Stomach (tissue), 8 donors: ENCODE measurements at regions not wholly inside any gene's neighbourhood (a gene's known extent, or its start where the extent isn't known, plus 50 kb on each side); places are given as distances from the start of the nearest gene placed in this dataset.
A peak's percentile ranks its signal among the peaks of the same experiment; 100 is the strongest.

Experiments used
- DNase-seq, 2 donors: peaks; one replicate each; pipeline versions ENCODE4 v3.0.0 to v3.0.0-alpha.2; 2013 to 2019
- H3K27ac ChIP-seq, 5 donors: fragments of 200-600 bp in 4 of 5; sonication (generic) in 4 of 5; one replicate each; pipeline ENCODE4 v1.5.1; 2013 to 2019; ENCODE audit warnings: mild to moderate bottlenecking in 1 of 5, moderate library complexity in 1 of 5
- H3K27me3 ChIP-seq, 3 donors: fragments of 200-600 bp; sonication (generic); one replicate each; pipeline ENCODE4 v1.5.1; 2017 to 2019; ENCODE audit warnings: mixed run types in 1 of 3
- H3K36me3 ChIP-seq, 4 donors: fragments of 200-600 bp; sonication (generic); 1 replicate in 3 of 4; 2 replicates in 1 of 4; pipeline ENCODE4 v1.5.1; 2016 to 2019
- H3K4me1 ChIP-seq, 4 donors: fragments of 200-600 bp; sonication (generic); one replicate each; pipeline ENCODE4 v1.5.1; 2016 to 2019
- H3K4me3 ChIP-seq, 4 donors: fragments of 200-600 bp; sonication (generic) in 3 of 4; one replicate each; pipeline ENCODE4 v1.5.1; 2016 to 2019; ENCODE audit warnings: mild to moderate bottlenecking in 1 of 4
- H3K9me3 ChIP-seq, 4 donors: fragments of 200-600 bp; sonication (generic); one replicate each; pipeline ENCODE4 v1.5.1; 2016 to 2019
- CTCF ChIP-seq, 7 experiments: fragments of 450-650 bp in 4 of 7; fragments of 200-600 bp in 3 of 7; sonication (generic) in 3 of 7; IDR thresholded peaks; one replicate each; pipeline ENCODE4 v1.5.1; 2016 to 2019; ENCODE audit warnings: antibody characterized with exemption in 7 of 7, control low read depth in 2 of 7, mild to moderate bottlenecking in 1 of 7
- EP300 ChIP-seq: sonication (generic); formaldehyde crosslinking; IDR thresholded peaks from one replicate; pipeline ENCODE4 v1.6.1; 2017; ENCODE audit warnings: antibody characterized with exemption
- POLR2A ChIP-seq, 4 donors: fragments of 450-650 bp; IDR thresholded peaks; one replicate each; pipeline ENCODE4 v1.6.1; 2016; ENCODE audit warnings: antibody characterized with exemption in 4 of 4, control low read depth in 2 of 4, mild to moderate bottlenecking in 1 of 4, moderate library complexity in 1 of 4
- POLR2AphosphoS5 ChIP-seq, 3 donors: sonication (generic); formaldehyde crosslinking; IDR thresholded peaks; one replicate each; pipeline ENCODE4 v1.6.1; 2016; ENCODE audit warnings: antibody characterized with exemption in 3 of 3
- WGBS, 5 donors: extraction: QIAGEN DNeasy Blood & Tissue Kit in 3 of 5; methylation state at CpG; one replicate each; pipeline versions ENCODE4 v1.1.5 to v1.1.7; 2013 to 2018; 5-methylcytosine and 5-hydroxymethylcytosine counted together
- intact Hi-C: fragments of 100-400 bp; cut with DNase I; formaldehyde crosslinking; loops from one replicate; pipeline ENCODE4 v1.15.1; 2023; ENCODE audit warnings: low total_unique reads
- donor health status: healthy with polysubstance abuse.
- donor health status: Bipolar disorder and iron deficiency.
- donor health status: healthy.

GRCh38 chr12:115213118-115213517 is 529.1 kb upstream of the TBX3 start:
- TF ChIP-seq CTCF (IDR thresholded peaks at IDR 0.05) (no peak), POLR2AphosphoS5 (IDR thresholded peaks at IDR 0.05) (no peak), EP300 (no peak), POLR2A (IDR thresholded peaks at IDR 0.05) (no peak)
- WGBS, 5 donors: 50 to 88% (median 82%) methylated on average over 1 of the region's 1 CpG
- H3K27me3 ChIP-seq: no peaks in the 10 kb centered on the region
- no peak overlapping the region for H3K4me3 ChIP-seq
- H3K9me3 ChIP-seq: peaks cover 0 to 3% (median 0%) of the 10 kb centered on the region in 4 donors
- DNase-seq: no peak
- intact Hi-C loops: no loop called here
- peak overlapping the region in 1 of 5 donors; percentile 18 for H3K27ac ChIP-seq
- H3K36me3 ChIP-seq: no peaks in the 10 kb centered on the region
- H3K4me1 ChIP-seq: peaks cover 0 to 23% (median 12%) of the 10 kb centered on the region in 4 donors

- whole genome bisulfite sequencing, 5 donors: 0% methylated on average over 1 of the region's 1 CpG
- no peak for DNase-seq
- H3K9me3 ChIP-seq: peaks cover 0 to 3% (median 0%) of the 10 kb centered on the region in 4 donors
- peaks cover 0 to 23% (median 12%) of the 10 kb centered on the region in 4 donors for H3K4me1 ChIP-seq
- TF ChIP-seq POLR2A (IDR thresholded peaks at IDR 0.05) (no peak), POLR2AphosphoS5 (IDR thresholded peaks at IDR 0.05) (no peak), EP300 (no peak), CTCF (IDR thresholded peaks at IDR 0.05) (no peak)
- intact Hi-C loops: no loop called here
- no peaks in the 10 kb centered on the region for H3K36me3 ChIP-seq
- no peak overlapping the region for H3K4me3 ChIP-seq
- H3K27me3 ChIP-seq: no peaks in the 10 kb centered on the region
- H3K27ac ChIP-seq: no peak overlapping the region
Measured at GRCh38 chr12:115212356-115212755, 528.4 kb upstream of the TBX3 start.

- H3K4me3 ChIP-seq: no peak overlapping the region
- peaks cover 0 to 3% (median 0%) of the 10 kb centered on the region in 4 donors for H3K9me3 ChIP-seq
- intact Hi-C loops: no loop called here
- H3K4me1 ChIP-seq: peaks cover 0 to 20% (median 11%) of the 10 kb centered on the region in 4 donors
- no peak for TF ChIP-seq CTCF (IDR thresholded peaks at IDR 0.05)
- TF ChIP-seq POLR2A (IDR thresholded peaks at IDR 0.05): no peak
- TF ChIP-seq POLR2AphosphoS5 (IDR thresholded peaks at IDR 0.05): no peak
- no peak overlapping the region for H3K27ac ChIP-seq
- DNase-seq: no peak
- H3K36me3 ChIP-seq: no peaks in the 10 kb centered on the region
- 36 to 62% (median 38%) methylated on average over 3 of the region's 3 CpGs for WGBS, 5 donors
- H3K27me3 ChIP-seq: no peaks in the 10 kb centered on the region
Measured at GRCh38 chr12:115210533-115211252, 526.7 kb upstream of the TBX3 start.

- TF ChIP-seq CTCF (IDR thresholded peaks at IDR 0.05) (no peak), EP300 (peak; percentile 65), POLR2AphosphoS5 (IDR thresholded peaks at IDR 0.05) (peak; percentile 62 to 87 (median 70)), POLR2A (IDR thresholded peaks at IDR 0.05) (no peak)
- WGBS, 5 donors: 75 to 89% (median 86%) methylated on average over 8 of the region's 8 CpGs
Measured at GRCh38 chr12:115209230-115209629, 525.3 kb upstream of the TBX3 start.

More at GRCh38 chr12:115209230-115209629, 525.3 kb upstream of the TBX3 start:
- Histone ChIP-seq H3K27ac (peak overlapping the region in 1 of 5 donors; percentile 12), H3K27me3 (no peaks in the 10 kb centered on the region), H3K36me3 (no peaks in the 10 kb centered on the region), H3K4me1 (peaks cover 0 to 20% (median 11%) of the 10 kb centered on the region in 4 donors), H3K4me3 (no peak overlapping the region), H3K9me3 (peaks cover 0 to 3% (median 0%) of the 10 kb centered on the region in 4 donors)
- peak in 1 of 2 donors; percentile 76 for DNase-seq
- intact Hi-C loops: no loop called here
